Activated T-helper 17 cell treated with anti-CD3 and anti-CD28 coated beads, Interleukin-2, amount 50 U/mL, for 72 hours (primary cell): ENCODE measurements at regions not wholly inside any gene's neighbourhood (a gene's known extent, or its start where the extent isn't known, plus 50 kb on each side); places are given as distances from the start of the nearest gene placed in this dataset.
A peak's percentile ranks its signal among the peaks of the same experiment; 100 is the strongest.
"Not testable (repeated sequence)": the region's sequence is repeated elsewhere in the genome, so short reads cannot be mapped to it uniquely, and the experiment has no call there.

Experiments used
- ATAC-seq: fragments of 150-1000 bp; cut with Tn5 transposase; replicated peaks from 2 replicates; pipeline ENCODE4 v1.10.0; 2021; ENCODE audit warnings: mild to moderate bottlenecking, moderate library complexity
- H3K27ac Mint-ChIP-seq: one replicate; pipeline ENCODE4 v1.8.0; 2022; ENCODE audit warnings: mixed read lengths
- H3K27me3 Mint-ChIP-seq: one replicate; pipeline ENCODE4 v1.8.0; 2022; ENCODE audit warnings: mixed read lengths
- H3K36me3 Mint-ChIP-seq: one replicate; pipeline ENCODE4 v1.8.0; 2022; ENCODE audit warnings: low read depth, mild to moderate bottlenecking, mixed read lengths
- H3K4me1 Mint-ChIP-seq: one replicate; pipeline ENCODE4 v1.8.0; 2022; ENCODE audit warnings: mixed read lengths
- H3K4me3 Mint-ChIP-seq: one replicate; pipeline ENCODE4 v1.8.0; 2022; ENCODE audit warnings: mild to moderate bottlenecking, mixed read lengths
- H3K9me3 Mint-ChIP-seq: one replicate; pipeline ENCODE4 v1.8.0; 2022; ENCODE audit warnings: mixed read lengths

DNA sequence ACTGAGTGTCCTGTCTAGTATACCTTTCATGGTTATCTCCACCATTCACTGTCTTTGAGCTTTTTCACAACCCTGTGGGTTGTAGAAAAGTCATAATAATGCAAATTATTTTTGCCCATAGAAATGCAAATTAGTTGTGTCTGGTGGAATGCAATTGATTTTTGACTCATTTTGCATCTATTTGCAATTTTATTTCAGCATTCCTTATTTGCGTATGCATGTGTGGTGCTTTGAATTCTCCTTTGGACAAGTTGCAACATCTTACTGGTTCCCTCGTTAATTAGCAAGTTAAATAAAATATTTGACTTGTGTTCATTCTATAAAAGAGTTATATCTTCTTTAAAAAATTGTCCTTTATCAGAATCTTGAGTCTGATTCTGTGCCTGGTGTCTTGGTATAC, 297.3 kb upstream of the CASK start:
- no peak overlapping the region for H3K4me3 Mint-ChIP-seq
- H3K9me3 Mint-ChIP-seq: peaks cover under 1% of the 10 kb centered on the region
- no peaks in the 10 kb centered on the region for H3K27me3 Mint-ChIP-seq
- ATAC-seq: no peak
- no peaks in the 10 kb centered on the region for H3K36me3 Mint-ChIP-seq
- no peaks in the 10 kb centered on the region for H3K4me1 Mint-ChIP-seq
- H3K27ac Mint-ChIP-seq: no peak overlapping the region

DNA sequence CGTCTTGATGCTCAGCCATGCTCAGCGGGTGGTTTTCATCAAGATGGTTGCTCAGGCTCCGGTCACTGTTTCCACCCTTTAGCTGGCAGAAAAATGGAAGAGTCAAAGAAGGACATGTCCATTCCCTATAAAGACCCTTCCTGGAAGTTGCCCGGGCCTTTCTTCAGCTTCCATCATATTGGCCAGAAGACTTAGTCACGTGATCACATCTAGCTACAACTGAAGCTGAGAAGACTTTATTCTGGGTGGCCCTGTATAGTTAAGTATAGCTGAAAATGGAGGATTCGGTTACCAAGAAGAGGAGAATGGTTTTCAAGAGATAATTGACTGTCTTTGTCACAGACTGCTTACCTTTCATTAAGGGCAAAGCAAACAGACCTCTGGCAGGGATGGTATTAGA, 296.7 kb upstream of the CASK start:
- Mint-ChIP-seq H3K36me3 (no peaks in the 10 kb centered on the region), H3K4me3 (no peak overlapping the region), H3K4me1 (no peaks in the 10 kb centered on the region), H3K9me3 (no peaks in the 10 kb centered on the region), H3K27ac (no peak overlapping the region), H3K27me3 (no peaks in the 10 kb centered on the region)
- no peak for ATAC-seq

DNA sequence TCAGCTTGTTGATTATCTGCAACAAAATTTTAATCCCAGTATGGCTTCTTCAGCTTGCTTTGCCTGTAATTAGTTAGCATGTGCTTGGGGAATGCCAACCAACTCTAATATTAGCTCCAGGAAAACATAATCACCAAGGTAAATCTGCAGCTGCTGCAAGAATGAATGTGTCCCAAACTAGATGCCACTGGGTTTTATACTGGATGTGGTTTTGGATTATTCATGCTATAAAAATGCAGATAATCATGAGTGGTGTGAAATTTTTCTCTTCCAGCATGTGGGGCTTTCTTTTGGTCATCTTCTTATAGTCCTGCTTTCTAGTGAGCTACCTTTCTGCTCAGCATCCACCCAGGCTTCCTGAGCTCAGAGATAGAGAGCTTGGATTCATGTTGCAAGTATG, 295.9 kb upstream of the CASK start:
- no peak for ATAC-seq
- Mint-ChIP-seq H3K27ac (no peak overlapping the region), H3K36me3 (no peaks in the 10 kb centered on the region), H3K27me3 (no peaks in the 10 kb centered on the region), H3K4me3 (no peak overlapping the region), H3K4me1 (no peaks in the 10 kb centered on the region), H3K9me3 (no peaks in the 10 kb centered on the region)

DNA sequence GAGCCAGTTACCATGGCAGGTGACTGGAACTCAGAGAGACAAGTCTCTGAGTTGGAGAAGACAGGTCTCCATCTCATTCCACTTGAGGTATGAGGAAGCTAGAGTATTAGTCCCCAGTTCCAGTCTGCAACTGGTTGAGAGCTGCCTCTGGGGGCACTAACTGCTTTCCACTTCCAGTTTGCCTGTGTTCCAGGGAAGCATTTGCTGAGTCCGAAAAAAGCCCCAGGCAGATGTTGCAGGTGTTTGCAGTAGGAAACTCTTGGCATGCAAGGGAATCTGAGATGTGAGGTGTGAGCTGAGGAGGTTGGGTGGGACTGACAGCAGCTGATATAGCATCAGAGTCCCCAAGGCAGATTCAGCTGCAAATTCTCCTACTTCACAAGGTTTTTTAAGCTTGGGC, 272.2 kb upstream of the CASK start:
- ATAC-seq: no peak
- Mint-ChIP-seq H3K27me3 (no peaks in the 10 kb centered on the region), H3K36me3 (no peaks in the 10 kb centered on the region), H3K27ac (no peak overlapping the region), H3K4me3 (no peak overlapping the region), H3K4me1 (no peaks in the 10 kb centered on the region), H3K9me3 (no peaks in the 10 kb centered on the region)

DNA sequence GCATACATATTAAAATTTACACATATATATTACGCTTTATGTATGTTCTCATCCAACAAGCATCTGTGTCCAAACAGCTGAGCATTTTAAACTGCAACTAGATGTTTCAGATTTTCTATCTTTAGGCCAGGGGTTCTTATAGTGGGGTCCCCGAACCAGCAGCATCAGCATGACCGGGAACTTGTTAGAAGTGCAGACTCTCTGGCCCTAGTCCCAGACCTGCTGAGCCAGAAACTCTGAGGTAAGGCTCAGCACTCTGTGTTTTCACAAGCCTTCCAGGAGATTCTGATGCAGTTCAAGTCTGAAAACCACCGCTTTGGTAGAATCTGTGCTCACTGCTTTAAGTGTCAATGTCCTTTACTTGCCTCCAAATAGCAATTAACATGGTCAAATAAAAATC, 266.2 kb upstream of the CASK start:
- H3K9me3 Mint-ChIP-seq: no peaks in the 10 kb centered on the region
- no peaks in the 10 kb centered on the region for H3K4me1 Mint-ChIP-seq
- no peak overlapping the region for H3K4me3 Mint-ChIP-seq
- H3K36me3 Mint-ChIP-seq: no peaks in the 10 kb centered on the region
- H3K27me3 Mint-ChIP-seq: no peaks in the 10 kb centered on the region
- no peak for ATAC-seq
- H3K27ac Mint-ChIP-seq: no peak overlapping the region

DNA sequence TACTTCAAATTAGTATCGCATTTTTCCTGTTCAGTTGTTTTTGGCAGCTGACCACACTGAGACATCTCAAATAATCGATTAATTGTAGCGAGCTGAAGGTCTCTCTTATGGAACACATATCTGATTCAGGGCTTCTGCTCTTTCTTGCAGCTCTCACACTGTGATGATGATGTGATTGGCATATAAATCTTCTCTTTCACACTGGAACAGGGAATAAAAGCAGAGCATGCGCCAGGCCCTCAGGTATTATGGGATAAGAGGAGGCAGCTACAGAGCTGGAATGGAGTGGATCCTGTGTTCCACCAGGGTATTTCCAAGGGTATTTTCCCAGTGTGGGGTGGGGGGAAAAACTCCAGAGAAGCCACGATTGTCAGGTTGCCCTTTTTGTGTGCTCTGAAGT, 265.4 kb upstream of the CASK start:
- no peak overlapping the region for H3K4me3 Mint-ChIP-seq
- H3K36me3 Mint-ChIP-seq: no peaks in the 10 kb centered on the region
- H3K9me3 Mint-ChIP-seq: no peaks in the 10 kb centered on the region
- H3K27me3 Mint-ChIP-seq: no peaks in the 10 kb centered on the region
- H3K4me1 Mint-ChIP-seq: no peaks in the 10 kb centered on the region
- H3K27ac Mint-ChIP-seq: no peak overlapping the region
- ATAC-seq: no peak

DNA sequence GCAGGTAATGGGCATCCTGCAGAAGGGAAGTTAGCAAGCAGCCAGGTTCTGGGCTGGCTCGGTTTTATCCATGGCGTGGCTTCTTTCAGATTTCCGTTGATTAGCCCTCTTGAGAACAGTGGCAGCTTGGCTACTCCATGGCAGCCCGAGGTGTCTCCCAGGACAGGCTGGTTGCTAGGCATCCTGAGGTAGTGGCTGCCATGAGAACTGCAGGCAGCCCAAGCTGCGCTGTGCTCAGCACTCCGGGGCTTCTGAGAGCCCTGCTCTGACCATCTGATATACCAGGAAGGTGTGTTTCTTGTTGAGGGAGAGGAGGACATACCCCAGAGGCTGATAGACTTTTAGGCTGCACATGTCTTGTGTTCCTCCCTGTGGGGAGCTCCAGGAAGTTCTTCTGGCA, 253.4 kb upstream of the CASK start:
- no peaks in the 10 kb centered on the region for H3K4me1 Mint-ChIP-seq
- H3K4me3 Mint-ChIP-seq: no peak overlapping the region
- ATAC-seq: no peak
- no peaks in the 10 kb centered on the region for H3K36me3 Mint-ChIP-seq
- H3K9me3 Mint-ChIP-seq: no peaks in the 10 kb centered on the region
- no peak overlapping the region for H3K27ac Mint-ChIP-seq
- H3K27me3 Mint-ChIP-seq: no peaks in the 10 kb centered on the region

DNA sequence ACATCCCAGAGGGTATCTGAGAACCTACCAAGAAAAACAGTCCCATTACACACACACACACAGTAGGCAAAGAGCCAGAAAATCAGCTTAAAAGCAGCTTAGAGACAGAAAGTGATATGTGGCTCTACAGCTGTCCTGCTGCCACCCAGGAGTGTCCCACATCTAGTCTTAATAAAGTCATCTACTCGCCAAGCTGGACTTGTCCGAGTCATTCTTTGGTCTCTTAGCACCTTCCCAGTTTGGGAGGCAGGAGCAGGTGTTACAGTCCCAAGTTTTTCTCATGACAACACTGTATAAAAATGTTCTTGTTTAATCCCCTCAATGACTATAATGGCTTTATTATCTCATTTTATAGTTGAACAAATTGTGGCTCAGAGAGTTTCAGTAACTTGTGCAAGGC, 252.5 kb upstream of the CASK start:
- H3K27ac Mint-ChIP-seq: no peak overlapping the region
- H3K4me1 Mint-ChIP-seq: no peaks in the 10 kb centered on the region
- H3K36me3 Mint-ChIP-seq: no peaks in the 10 kb centered on the region
- no peaks in the 10 kb centered on the region for H3K27me3 Mint-ChIP-seq
- H3K9me3 Mint-ChIP-seq: no peaks in the 10 kb centered on the region
- no peak overlapping the region for H3K4me3 Mint-ChIP-seq
- no peak for ATAC-seq

DNA sequence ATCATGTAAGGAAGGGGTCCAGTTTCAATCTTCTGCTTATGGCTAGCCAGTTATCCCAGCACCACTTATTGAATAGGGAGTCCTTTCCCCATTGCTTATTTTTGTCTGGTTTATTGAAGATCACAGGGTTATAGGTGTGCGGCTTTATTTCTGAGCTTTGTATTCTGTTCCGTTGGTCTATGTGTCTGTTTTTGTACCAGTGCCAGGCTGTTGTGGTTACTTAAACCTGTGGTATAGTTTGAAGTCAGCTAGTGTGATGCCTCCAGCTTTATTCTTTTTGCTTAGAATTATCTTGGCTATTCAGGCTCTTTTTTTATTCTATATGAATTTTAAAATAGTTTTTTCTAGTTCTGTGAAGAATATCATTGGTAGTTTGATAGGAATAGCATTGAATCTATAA, 234.6 kb upstream of the CASK start:
- not testable (repeated sequence) for H3K4me1 Mint-ChIP-seq, H3K9me3 Mint-ChIP-seq, H3K27ac Mint-ChIP-seq, H3K27me3 Mint-ChIP-seq, H3K36me3 Mint-ChIP-seq, ATAC-seq, H3K4me3 Mint-ChIP-seq

DNA sequence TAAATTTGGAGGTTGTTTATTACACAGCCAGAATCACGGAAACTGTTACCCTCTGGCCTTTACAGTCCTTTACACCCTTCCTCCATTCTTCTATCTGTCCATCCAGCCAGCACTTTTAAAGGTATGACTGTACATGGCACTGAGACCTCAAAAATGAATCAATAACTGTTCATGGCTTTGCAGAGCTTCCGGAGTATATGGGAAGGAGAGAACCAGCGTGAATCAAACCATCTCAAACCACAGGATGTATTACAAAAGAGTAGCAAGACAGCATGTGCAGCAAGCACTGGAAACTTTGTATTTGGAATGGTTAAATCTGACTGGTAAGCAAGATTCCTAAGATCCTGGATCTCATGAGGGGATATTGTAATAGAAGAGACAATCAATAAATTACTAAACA, 228.5 kb upstream of the CASK start:
- Mint-ChIP-seq H3K4me3 (no peak overlapping the region), H3K27me3 (no peaks in the 10 kb centered on the region), H3K9me3 (peaks cover 3% of the 10 kb centered on the region), H3K27ac (peak overlapping the region; percentile 19), H3K4me1 (peaks cover 5% of the 10 kb centered on the region), H3K36me3 (no peaks in the 10 kb centered on the region)
- ATAC-seq: peak; percentile 63

DNA sequence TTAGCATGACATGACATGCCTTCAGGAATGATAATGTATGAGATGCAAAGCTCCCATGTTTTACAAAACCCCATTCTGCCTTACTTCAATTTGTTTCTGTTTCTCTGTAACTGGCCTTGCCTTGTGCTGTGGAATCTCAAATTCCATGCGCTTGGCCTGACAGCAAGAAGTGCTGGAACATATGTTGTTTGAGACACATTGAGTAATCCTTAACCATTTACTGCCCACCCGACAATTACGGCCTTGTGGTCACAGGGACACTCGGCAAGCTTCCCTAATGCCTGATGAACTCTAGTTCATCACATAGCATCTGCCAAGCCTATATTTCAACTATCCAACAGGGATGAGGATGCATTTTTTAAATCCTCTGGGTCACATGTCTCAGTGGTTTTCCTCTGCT, 226.4 kb upstream of the CASK start:
- Mint-ChIP-seq H3K4me1 (peaks cover 5% of the 10 kb centered on the region), H3K9me3 (peaks cover 3% of the 10 kb centered on the region), H3K4me3 (no peak overlapping the region), H3K27ac (no peak overlapping the region), H3K27me3 (no peaks in the 10 kb centered on the region), H3K36me3 (no peaks in the 10 kb centered on the region)
- ATAC-seq: no peak

DNA sequence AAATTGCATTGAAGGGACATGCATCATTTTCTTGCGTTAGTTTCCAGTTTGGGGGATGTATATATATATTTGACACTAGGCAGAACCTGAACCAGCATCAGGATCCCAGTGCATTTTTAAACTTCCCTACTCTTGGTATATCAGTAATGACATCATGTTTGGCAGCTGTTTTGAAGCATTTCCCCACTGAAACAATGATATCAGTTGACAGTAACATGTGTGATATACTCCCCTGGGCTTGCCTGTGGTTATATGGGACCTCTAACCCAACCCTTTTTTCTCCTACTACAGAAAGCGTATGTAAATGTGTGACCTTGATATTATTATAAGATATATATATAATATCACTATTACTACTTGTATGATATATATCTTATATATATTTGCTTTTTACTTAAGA, 225.9 kb upstream of the CASK start:
- Mint-ChIP-seq H3K4me3 (no peak overlapping the region), H3K27ac (no peak overlapping the region), H3K9me3 (peaks cover 3% of the 10 kb centered on the region), H3K27me3 (no peaks in the 10 kb centered on the region), H3K4me1 (peaks cover 5% of the 10 kb centered on the region), H3K36me3 (no peaks in the 10 kb centered on the region)
- no peak for ATAC-seq

DNA sequence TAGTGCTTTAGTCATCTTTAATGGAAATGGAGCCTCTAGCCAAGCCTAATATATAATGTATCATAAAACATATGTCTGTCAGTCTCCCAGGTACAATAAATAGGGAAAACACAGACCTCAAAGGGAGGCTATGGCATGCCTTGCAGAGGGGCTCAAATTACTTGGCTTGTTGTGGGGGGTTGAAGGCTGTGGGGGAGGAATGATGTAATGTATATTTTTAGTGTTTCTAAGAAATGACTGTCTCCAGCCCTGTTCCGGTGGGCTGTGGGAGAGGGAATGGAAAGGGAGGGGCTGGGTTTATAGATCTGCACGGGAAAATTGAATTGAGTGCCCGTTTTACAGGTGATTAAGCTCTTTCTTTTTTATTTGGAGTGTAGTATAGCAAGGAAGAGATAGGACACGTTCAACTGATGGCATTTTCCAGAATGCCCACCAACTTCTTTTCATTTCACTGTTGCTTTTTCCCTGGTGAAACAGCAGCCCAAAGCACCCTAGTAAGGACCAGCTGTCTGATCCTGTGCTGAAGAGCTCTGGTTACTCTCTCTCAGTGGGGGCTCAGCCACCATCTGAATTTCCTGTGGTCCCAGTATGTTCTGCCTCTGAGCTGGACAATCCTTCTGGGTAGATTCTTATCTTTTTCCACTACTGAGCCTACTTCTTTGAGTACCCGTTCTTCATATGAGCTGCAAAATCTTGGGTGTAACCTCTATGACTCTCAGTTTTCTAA, 220.7 kb upstream of the CASK start:
- Mint-ChIP-seq H3K4me3 (no peak overlapping the region), H3K36me3 (no peaks in the 10 kb centered on the region), H3K9me3 (no peaks in the 10 kb centered on the region), H3K4me1 (no peaks in the 10 kb centered on the region), H3K27ac (no peak overlapping the region), H3K27me3 (no peaks in the 10 kb centered on the region)
- ATAC-seq: no peak

DNA sequence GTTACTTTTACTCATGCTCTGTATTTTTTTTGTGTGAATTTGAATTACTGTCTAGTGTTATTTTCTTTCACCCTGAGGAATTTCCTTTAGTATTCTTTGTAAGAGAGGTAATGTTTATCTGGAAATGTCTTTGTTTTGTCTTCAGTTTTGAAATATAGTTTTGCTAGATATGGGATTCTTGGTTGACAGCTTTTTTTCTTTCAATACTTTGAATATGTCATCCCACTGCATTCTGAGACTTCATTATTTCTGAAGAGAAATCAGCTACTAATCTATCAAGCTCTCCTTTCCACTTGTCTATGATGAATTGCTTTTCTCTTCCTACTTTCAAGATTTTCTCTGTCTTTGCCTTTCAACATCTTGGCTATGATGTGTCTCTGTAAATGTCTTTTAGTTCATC, 217.0 kb upstream of the CASK start:
- no peaks in the 10 kb centered on the region for H3K27me3 Mint-ChIP-seq
- H3K4me1 Mint-ChIP-seq: no peaks in the 10 kb centered on the region
- H3K27ac Mint-ChIP-seq: no peak overlapping the region
- ATAC-seq: no peak
- no peak overlapping the region for H3K4me3 Mint-ChIP-seq
- H3K9me3 Mint-ChIP-seq: no peaks in the 10 kb centered on the region
- H3K36me3 Mint-ChIP-seq: no peaks in the 10 kb centered on the region

DNA sequence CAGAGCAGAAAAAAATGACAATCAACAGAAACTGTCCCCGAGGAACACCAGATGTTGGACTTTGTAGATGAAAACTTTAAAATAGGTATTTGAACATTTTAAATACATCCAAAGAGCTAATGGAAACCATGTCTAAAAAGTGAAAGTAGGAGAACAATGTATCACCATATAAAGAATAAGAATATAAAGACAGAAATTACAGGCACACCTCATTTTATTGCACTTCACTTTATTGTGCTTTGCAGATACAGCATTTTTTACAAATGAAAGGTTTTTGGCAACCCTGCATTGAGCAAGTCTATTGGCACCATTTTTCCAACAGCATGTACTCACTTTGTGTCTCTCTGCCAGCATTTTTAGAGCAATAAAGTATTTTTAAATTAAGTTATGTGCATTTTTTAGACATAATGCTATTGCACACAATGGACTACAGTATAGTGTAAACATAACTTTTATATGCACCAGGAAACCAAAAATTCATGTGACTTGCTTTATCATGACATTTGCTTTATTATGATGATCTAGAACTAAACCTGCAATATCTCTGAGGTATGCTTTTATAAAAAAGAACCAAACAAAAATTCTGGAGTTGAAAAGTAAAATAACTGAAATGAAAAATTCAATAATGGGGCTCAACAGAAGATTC, 212.4 kb upstream of the CASK start:
- Mint-ChIP-seq H3K4me1 (no peaks in the 10 kb centered on the region), H3K27me3 (no peaks in the 10 kb centered on the region), H3K36me3 (no peaks in the 10 kb centered on the region), H3K4me3 (no peak overlapping the region), H3K9me3 (no peaks in the 10 kb centered on the region), H3K27ac (no peak overlapping the region)
- no peak for ATAC-seq

DNA sequence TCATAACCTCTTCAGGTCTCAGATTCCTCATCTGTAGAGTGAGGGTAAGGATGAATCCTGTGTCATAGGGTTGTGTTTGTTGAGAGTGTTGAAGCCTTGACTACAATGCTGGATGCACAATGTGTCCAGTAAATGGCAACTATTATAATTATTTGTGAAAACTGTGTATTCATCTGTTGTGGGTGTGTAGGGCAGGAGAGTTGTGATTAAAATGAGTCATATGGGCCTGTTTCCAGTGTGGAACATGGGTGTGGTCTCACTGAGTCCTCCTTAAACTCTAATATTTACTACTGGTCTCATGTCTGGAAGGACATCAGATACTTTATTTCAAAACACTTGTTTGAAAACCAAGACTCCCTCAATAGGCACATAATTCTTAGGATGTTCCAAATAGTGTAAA, 208.5 kb upstream of the CASK start:
- H3K9me3 Mint-ChIP-seq: no peaks in the 10 kb centered on the region
- no peaks in the 10 kb centered on the region for H3K27me3 Mint-ChIP-seq
- H3K36me3 Mint-ChIP-seq: no peaks in the 10 kb centered on the region
- H3K27ac Mint-ChIP-seq: no peak overlapping the region
- peaks cover 16% of the 10 kb centered on the region for H3K4me1 Mint-ChIP-seq
- ATAC-seq: no peak
- no peak overlapping the region for H3K4me3 Mint-ChIP-seq
